ENCODE measurements at regions not wholly inside any gene's neighbourhood (a gene's known extent, or its start where the extent isn't known, plus 50 kb on each side); places are given as distances from the start of the nearest gene placed in this dataset.

- TF ChIP-seq CTCF (IDR thresholded peaks at IDR 0.05 in 2 of 3, conservative IDR thresholded peaks at IDR 0.05 in 1 of 3; ENCODE audit: control insufficient read depth in 2 of 3, extremely low read depth in 1 of 3, insufficient read depth in 1 of 3, low read depth in 3 of 3, low read length in 3 of 3), result no peak
- TF ChIP-seq ZNF687 (IDR thresholded peaks at IDR 0.05), result no peak
- no peak for TF ChIP-seq SREBF1 (IDR thresholded peaks at IDR 0.05; ENCODE audit: low read length)
- no peak for TF ChIP-seq PAX8 (IDR thresholded peaks at IDR 0.05)
- no peak for TF ChIP-seq ZZZ3 (IDR thresholded peaks at IDR 0.05; ENCODE audit: control insufficient read depth, insufficient read length, low read depth)
- TF ChIP-seq SMAD1 (IDR thresholded peaks at IDR 0.05; ENCODE audit: low read depth, partially characterized antibody), result no peak
- no peak for TF ChIP-seq PML (IDR thresholded peaks at IDR 0.05; ENCODE audit: low read length)
- TF ChIP-seq NFYA (IDR thresholded peaks at IDR 0.05; ENCODE audit: borderline replicate concordance, low read depth, low read length), result no peak
Measured at GRCh38 chr5:8805653-8806052, 740.2 kb downstream of the SEMA5A start (continued).

- Histone ChIP-seq H3K4me3 (no peak overlapping the region), H3K9ac (ENCODE audit: control insufficient read depth, insufficient read depth, low read length) (no peak overlapping the region), H3K36me3 (ENCODE audit: control insufficient read depth in 2 of 2, insufficient read depth in 2 of 2, low read length in 1 of 2) (no peaks in the 10 kb centered on the region), H4K20me1 (ENCODE audit: control insufficient read depth, insufficient read depth) (no peaks in the 10 kb centered on the region), H3K27me3 (replicated peaks in 1 of 2; ENCODE audit: control insufficient read depth in 2 of 2, insufficient read depth in 2 of 2, low read length in 1 of 2) (no peaks in the 10 kb centered on the region), H3K79me2 (ENCODE audit: control insufficient read depth, insufficient read depth, low read length) (no peaks in the 10 kb centered on the region), H3K4me2 (ENCODE audit: control insufficient read depth, insufficient read depth) (no peak overlapping the region), H3K4me1 (ENCODE audit: control insufficient read depth, insufficient read depth, low read length) (no peaks in the 10 kb centered on the region), H3K27ac (ENCODE audit: control insufficient read depth, insufficient read depth) (no peak overlapping the region), H2AFZ (ENCODE audit: control insufficient read depth, low read depth, low read length) (no peak overlapping the region), H3K9me3 (replicated peaks; ENCODE audit: control insufficient read depth, insufficient read depth, low read length) (no peaks in the 10 kb centered on the region)
- intact Hi-C loops (cut with micrococcal nuclease; ENCODE audit: unreplicated experiment), result no loop called here
- RAD21 ChIA-PET (ENCODE audit: unreplicated experiment), result no interaction called here
- CTCF ChIA-PET, result no interaction called here
- SMC1A ChIA-PET (ENCODE audit: uncharacterized antibody, unreplicated experiment), result no interaction called here
- ATAC-seq (no peak), FAIRE-seq (no peak), DNase-seq (ENCODE audit: low read depth, low spot score) (no peak)
- BruUV-seq (replicated peaks), result no TSS peak
- POLR2A ChIA-PET, result no interaction called here
- no peak for TF ChIP-seq PBX3 (IDR thresholded peaks at IDR 0.05; ENCODE audit: insufficient replicate concordance, low read depth, low read length)
- no peak for TF ChIP-seq ZBTB33 (IDR thresholded peaks at IDR 0.05)
- no peak for TF ChIP-seq NFIC (IDR thresholded peaks at IDR 0.05; ENCODE audit: low read depth, low read length)
- TF ChIP-seq IKZF2 (IDR thresholded peaks at IDR 0.05), result no peak
- in situ Hi-C loops (cut with MboI), result no loop called here
- WGBS (ENCODE audit: insufficient coverage, insufficient replicate concordance, low lambda C conversion rate, missing lambda C conversion rate), result 1% methylated on average over 3 of the region's 3 CpGs
Measured at GRCh38 chr5:8807636-8808035, 738.2 kb downstream of the SEMA5A start.

Data from GM12878 (cell line).